K562 (cell line): ENCODE measurements at regions not wholly inside any gene's neighbourhood (a gene's known extent, or its start where the extent isn't known, plus 50 kb on each side); places are given as distances from the start of the nearest gene placed in this dataset.

Experiments used
- ATAC-seq: fragments of 200-7000 bp; cut with Tn5 transposase; 3 replicates; pipeline ENCODE4 v1.9.1; 2020; ENCODE audit warnings: moderate library complexity
- BruUV-seq: library from RNA; stranded (reverse); fragments of 400-500 nt; replicated peaks from 2 replicates; lab custom pipeline; 2021; lab: Mats Ljungman, UMichigan
- CTCF ChIA-PET: fragments of 300-600 bp; formaldehyde crosslinking; extraction: SDS; loops from one replicate; lab custom pipeline; 2021; ENCODE audit warnings: low intra/inter-chr PET ratio; lab: Yijun Ruan, JAX
- POLR2A ChIA-PET: fragments of 300-600, 350-650 bp; sonication (Branson Sonifier 250); formaldehyde crosslinking; extraction: SDS; loops from one replicate; lab custom pipeline; 2021; ENCODE audit warnings: antibody characterized with exemption, inconsistent platforms; lab: Yijun Ruan, JAX
- DNase-seq, 4 experiments: peaks; one replicate each; pipeline versions ENCODE4 v3.0.0 to v3.0.0-alpha.2; 2011 to 2018; ENCODE audit warnings: low spot score in 3 of 4, mixed read lengths in 3 of 4; ENCODE audit errors: extremely low read depth in 1 of 4
- FAIRE-seq: peaks from 2 replicates; lab custom pipeline; 2011; peaks lifted over from hg19 to GRCh38; lab: Jason Lieb, UNC
- H2AFZ ChIP-seq: 2 replicates; pipeline ENCODE4 v1.6.0; 2011; ENCODE audit warnings: low read depth, low read length, control low read depth, inconsistent platforms
- H3K27ac ChIP-seq: fragments of 200-600 bp; 3 replicates; pipeline ENCODE4 v1.8.0; 2011; ENCODE audit warnings: low read depth, mild to moderate bottlenecking, control low read depth, inconsistent platforms, low read length, moderate library complexity, mixed read lengths; ENCODE audit errors: extremely low read depth
- H3K27me3 ChIP-seq, 2 experiments: fragments of 300-600 bp in 1 of 2; 2 replicates in 1 of 2; 3 replicates in 1 of 2; pipeline versions ENCODE4 v1.6.0 to v1.8.0; 2011; ENCODE audit warnings: inconsistent platforms in 2 of 2, low read length in 2 of 2, mild to moderate bottlenecking in 1 of 2, mixed read lengths in 1 of 2, moderate library complexity in 1 of 2; ENCODE audit not compliant: control insufficient read depth in 2 of 2, insufficient read depth in 2 of 2
- H3K36me3 ChIP-seq: fragments of 300-600 bp; 3 replicates; pipeline ENCODE4 v1.8.0; 2011; ENCODE audit warnings: mild to moderate bottlenecking, low read length, inconsistent platforms; ENCODE audit not compliant: control insufficient read depth, insufficient read depth
- H3K4me1 ChIP-seq, 2 experiments: fragments of 200-600 bp in 1 of 2; replicated peaks in 1 of 2; 2 replicates in 1 of 2; 3 replicates in 1 of 2; pipeline versions ENCODE4 v1.5.1 to v1.8.0; 2011; ENCODE audit warnings: inconsistent platforms in 2 of 2, low read length in 2 of 2, mild to moderate bottlenecking in 1 of 2, mixed read lengths in 1 of 2, moderate library complexity in 1 of 2; ENCODE audit not compliant: control insufficient read depth in 2 of 2, insufficient read depth in 2 of 2
- H3K4me2 ChIP-seq: 2 replicates; pipeline ENCODE4 v1.6.1; 2011; ENCODE audit warnings: low read length, control low read depth, inconsistent platforms, mixed read lengths; ENCODE audit not compliant: insufficient read depth
- H3K4me3 ChIP-seq: fragments of 200-600 bp; sonication (generic), shearing (Covaris generic); 2 replicates; pipeline ENCODE4 v1.5.1; 2016; ENCODE audit warnings: control low read depth, inconsistent platforms
- H3K79me2 ChIP-seq: fragments of 200-600 bp; 3 replicates; pipeline ENCODE4 v1.8.0; 2011; ENCODE audit warnings: low read length, inconsistent platforms; ENCODE audit not compliant: control insufficient read depth, insufficient read depth
- H3K9ac ChIP-seq, 2 experiments: 2 replicates each; pipeline versions ENCODE4 v1.6.0 to v1.6.1; 2011; ENCODE audit warnings: low read depth in 2 of 2, low read length in 2 of 2, control low read depth in 1 of 2, inconsistent platforms in 1 of 2, mild to moderate bottlenecking in 1 of 2, mixed read lengths in 1 of 2; ENCODE audit not compliant: insufficient read depth in 1 of 2
- H3K9me1 ChIP-seq: one replicate; pipeline ENCODE4 v1.6.0; 2011; ENCODE audit warnings: inconsistent platforms, mild to moderate bottlenecking, low read length, moderate library complexity; ENCODE audit not compliant: control insufficient read depth, insufficient read depth
- H3K9me3 ChIP-seq: replicated peaks from 2 replicates; pipeline ENCODE4 v1.5.1; 2011; ENCODE audit warnings: low read depth, low read length, inconsistent platforms; ENCODE audit not compliant: control insufficient read depth, insufficient read depth
- H4K20me1 ChIP-seq: replicated peaks from 2 replicates; pipeline ENCODE4 v1.6.1; 2011; ENCODE audit warnings: low read length, inconsistent platforms, mixed read lengths; ENCODE audit not compliant: control insufficient read depth, insufficient read depth
- ATF2 ChIP-seq: sonication (generic); formaldehyde crosslinking; IDR thresholded peaks from 2 replicates; pipeline ENCODE4 v1.8.1; 2022; ENCODE audit warnings: missing genetic modification reagents
- GATAD2B ChIP-seq: fragments of 450-650 bp; IDR thresholded peaks from 2 replicates; pipeline ENCODE4 v1.6.1; 2017; ENCODE audit warnings: mild to moderate bottlenecking, borderline replicate concordance
- GTF2A2 ChIP-seq: IDR thresholded peaks from 2 replicates; pipeline ENCODE4 v1.6.1; 2016; ENCODE audit warnings: mild to moderate bottlenecking, missing genetic modification characterization, missing compliant biosample characterization
- HDAC2 ChIP-seq: fragments of 450-650 bp; IDR thresholded peaks from 2 replicates; pipeline ENCODE4 v1.6.1; 2016; ENCODE audit warnings: mild to moderate bottlenecking
- JUND ChIP-seq, 2 experiments: IDR thresholded peaks; 2 replicates in 1 of 2; 3 replicates in 1 of 2; pipeline ENCODE4 v1.6.1; 2011; ENCODE audit warnings: borderline replicate concordance in 2 of 2, low read depth in 2 of 2, low read length in 2 of 2, improper control_type of control experiment in 1 of 2, missing biosample characterization in 1 of 2, missing genetic modification characterization in 1 of 2, missing genetic modification reagents in 1 of 2
- KLF10 ChIP-seq: fragments of 250-450 bp; sonication (Bioruptor Pico); IDR thresholded peaks from 2 replicates; pipeline ENCODE4 v1.6.1; 2021; ENCODE audit warnings: matching md5 sums
- MTA3 ChIP-seq: fragments of 450-650 bp; formaldehyde crosslinking; IDR thresholded peaks from 2 replicates; pipeline ENCODE4 v1.6.1; 2017; ENCODE audit warnings: mild to moderate bottlenecking, borderline replicate concordance
- NUFIP1 ChIP-seq: fragments of 450-650 bp; IDR thresholded peaks from 2 replicates; pipeline ENCODE4 v1.6.1; 2018; ENCODE audit not compliant: partially characterized antibody
- RBM17 ChIP-seq: fragments of 200-400 bp; formaldehyde crosslinking; IDR thresholded peaks from 2 replicates; pipeline ENCODE4 v1.6.1; 2017; ENCODE audit warnings: low read depth, mild to moderate bottlenecking, low read length, borderline replicate concordance
- SAP30 ChIP-seq: fragments of 200-600 bp; sonication (generic); IDR thresholded peaks from 2 replicates; pipeline ENCODE4 v1.6.1; 2012; ENCODE audit warnings: borderline replicate concordance, low read depth, mild to moderate bottlenecking, moderate library complexity, low read length, control low read depth, inconsistent platforms; ENCODE audit not compliant: insufficient read depth, poor library complexity, severe bottlenecking
- SIN3B ChIP-seq: fragments of 450-650 bp; IDR thresholded peaks from 2 replicates; pipeline ENCODE4 v1.6.1; 2017; ENCODE audit warnings: low read depth, mild to moderate bottlenecking, moderate library complexity
- ZC3H4 ChIP-seq: sonication (generic); formaldehyde crosslinking; IDR thresholded peaks from 2 replicates; pipeline ENCODE4 v1.9.0; 2021; ENCODE audit warnings: missing genetic modification reagents, borderline replicate concordance
- ZNF12 ChIP-seq: sonication (generic); formaldehyde crosslinking; IDR thresholded peaks from 2 replicates; pipeline ENCODE4 v1.4.0; 2020; ENCODE audit warnings: mild to moderate bottlenecking, missing genetic modification reagents
- ZNF445 ChIP-seq: fragments of 250-450 bp; sonication (Bioruptor Pico); IDR thresholded peaks from 2 replicates; pipeline ENCODE4 v1.4.0; 2020; ENCODE audit warnings: low read depth, mild to moderate bottlenecking, moderate library complexity
- ZNF76 ChIP-seq: fragments of 250-450 bp; sonication (Bioruptor Pico); IDR thresholded peaks from 2 replicates; pipeline ENCODE4 v1.4.0; 2020; ENCODE audit warnings: mild to moderate bottlenecking, moderate library complexity, borderline replicate concordance
- WGBS: fragments of 100-300 bp; shearing (Covaris generic); methylation state at CpG from one replicate; pipeline ENCODE4 v1.1.6; 2016; ENCODE audit warnings: low coverage, mixed read lengths; ENCODE audit not compliant: insufficient coverage; ENCODE audit errors: missing lambda C conversion rate; 5-methylcytosine and 5-hydroxymethylcytosine counted together
- in situ Hi-C: fragments of 300-500 bp; cut with MboI; formaldehyde crosslinking; loops from 4 replicates; pipeline ENCODE4 v1.15.0; 2018; ENCODE audit warnings: inconsistent platforms, mixed read lengths
- intact Hi-C: fragments of 100-400 bp; cut with micrococcal nuclease; formaldehyde crosslinking; loops from 2 replicates; pipeline ENCODE4 v1.14.2; 2022
- TF ChIP-seq, protein P1 (sequence below): fragments of 250-450 bp; sonication (Bioruptor Pico); IDR thresholded peaks from 2 replicates; pipeline ENCODE4 v1.5.0; 2020; ENCODE audit warnings: mild to moderate bottlenecking, borderline replicate concordance
- TF ChIP-seq, protein P2 (sequence below): sonication (generic); formaldehyde crosslinking; IDR thresholded peaks from 2 replicates; pipeline ENCODE4 v1.8.0; 2022; ENCODE audit warnings: mild to moderate bottlenecking, missing genetic modification reagents

DNA sequence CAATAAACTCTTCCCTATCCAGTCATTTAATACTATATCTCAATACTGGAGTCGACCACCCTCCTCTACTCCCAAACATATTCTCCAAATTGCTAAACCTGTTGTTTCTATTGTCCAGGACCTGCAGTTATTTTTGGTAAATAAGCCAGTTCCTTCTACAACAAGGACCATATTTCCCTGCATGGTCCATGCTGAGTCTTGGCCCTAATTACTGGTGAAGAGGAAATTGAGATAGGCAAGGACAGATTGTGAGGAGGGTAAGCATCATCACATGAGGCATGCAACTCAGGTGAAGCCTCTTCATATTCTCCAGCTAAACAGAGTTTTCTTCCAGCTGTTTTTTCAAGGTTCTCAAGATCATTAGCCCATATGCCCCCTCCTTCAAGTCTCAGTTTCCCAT lies 1193.6 kb downstream of the RAPGEF2 start:
- no peak overlapping the region for H2AFZ ChIP-seq
- no peak for DNase-seq
- H3K79me2 ChIP-seq: no peaks in the 10 kb centered on the region
- H3K36me3 ChIP-seq: no peaks in the 10 kb centered on the region
- intact Hi-C loops: no loop called here
- H3K9ac ChIP-seq: no peak overlapping the region
- H3K4me1 ChIP-seq: no peaks in the 10 kb centered on the region
- 0% methylated on average over 1 of the region's 1 CpG for WGBS
- H3K27ac ChIP-seq: no peak overlapping the region
- no peaks in the 10 kb centered on the region for H3K27me3 ChIP-seq
- H3K4me2 ChIP-seq: no peak overlapping the region
- H3K9me3 ChIP-seq: no peaks in the 10 kb centered on the region
- TF ChIP-seq JUND (IDR thresholded peaks at IDR 0.05; ENCODE audit: borderline replicate concordance, low read depth, low read length): no peak
- no peak for TF ChIP-seq JUND (tag; IDR thresholded peaks at IDR 0.05; ENCODE audit: borderline replicate concordance, low read depth, low read length)
- TF ChIP-seq, protein P1, sequence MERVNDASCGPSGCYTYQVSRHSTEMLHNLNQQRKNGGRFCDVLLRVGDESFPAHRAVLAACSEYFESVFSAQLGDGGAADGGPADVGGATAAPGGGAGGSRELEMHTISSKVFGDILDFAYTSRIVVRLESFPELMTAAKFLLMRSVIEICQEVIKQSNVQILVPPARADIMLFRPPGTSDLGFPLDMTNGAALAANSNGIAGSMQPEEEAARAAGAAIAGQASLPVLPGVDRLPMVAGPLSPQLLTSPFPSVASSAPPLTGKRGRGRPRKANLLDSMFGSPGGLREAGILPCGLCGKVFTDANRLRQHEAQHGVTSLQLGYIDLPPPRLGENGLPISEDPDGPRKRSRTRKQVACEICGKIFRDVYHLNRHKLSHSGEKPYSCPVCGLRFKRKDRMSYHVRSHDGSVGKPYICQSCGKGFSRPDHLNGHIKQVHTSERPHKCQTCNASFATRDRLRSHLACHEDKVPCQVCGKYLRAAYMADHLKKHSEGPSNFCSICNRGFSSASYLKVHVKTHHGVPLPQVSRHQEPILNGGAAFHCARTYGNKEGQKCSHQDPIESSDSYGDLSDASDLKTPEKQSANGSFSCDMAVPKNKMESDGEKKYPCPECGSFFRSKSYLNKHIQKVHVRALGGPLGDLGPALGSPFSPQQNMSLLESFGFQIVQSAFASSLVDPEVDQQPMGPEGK (CRISPR knock-in tag): no peak
- TF ChIP-seq ATF2 (CRISPR knock-in tag): no peak
- TF ChIP-seq GTF2A2 (tag): no peak
- no peak for TF ChIP-seq MTA3
- TF ChIP-seq NUFIP1: no peak
- TF ChIP-seq SAP30: no peak
- TF ChIP-seq, protein P2, sequence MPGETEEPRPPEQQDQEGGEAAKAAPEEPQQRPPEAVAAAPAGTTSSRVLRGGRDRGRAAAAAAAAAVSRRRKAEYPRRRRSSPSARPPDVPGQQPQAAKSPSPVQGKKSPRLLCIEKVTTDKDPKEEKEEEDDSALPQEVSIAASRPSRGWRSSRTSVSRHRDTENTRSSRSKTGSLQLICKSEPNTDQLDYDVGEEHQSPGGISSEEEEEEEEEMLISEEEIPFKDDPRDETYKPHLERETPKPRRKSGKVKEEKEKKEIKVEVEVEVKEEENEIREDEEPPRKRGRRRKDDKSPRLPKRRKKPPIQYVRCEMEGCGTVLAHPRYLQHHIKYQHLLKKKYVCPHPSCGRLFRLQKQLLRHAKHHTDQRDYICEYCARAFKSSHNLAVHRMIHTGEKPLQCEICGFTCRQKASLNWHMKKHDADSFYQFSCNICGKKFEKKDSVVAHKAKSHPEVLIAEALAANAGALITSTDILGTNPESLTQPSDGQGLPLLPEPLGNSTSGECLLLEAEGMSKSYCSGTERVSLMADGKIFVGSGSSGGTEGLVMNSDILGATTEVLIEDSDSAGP (CRISPR knock-in tag): no peak
- no peak for TF ChIP-seq RBM17
- no peak for TF ChIP-seq KLF10
- no peak for TF ChIP-seq ZNF76 (CRISPR knock-in tag)
- TF ChIP-seq HDAC2: no peak
- no peak for TF ChIP-seq ZC3H4 (CRISPR knock-in tag)
- no peak for TF ChIP-seq ZNF12 (CRISPR knock-in tag)
- TF ChIP-seq GATAD2B: no peak
- TF ChIP-seq SIN3B: no peak
- no peak for TF ChIP-seq ZNF445 (CRISPR knock-in tag)
- no peak overlapping the region for H3K4me3 ChIP-seq
- no peak for FAIRE-seq
- H3K9me1 ChIP-seq: no peaks in the 10 kb centered on the region
- in situ Hi-C loops: no loop called here
- ATAC-seq: no peak
- POLR2A ChIA-PET: no interaction called here
- no peaks in the 10 kb centered on the region for H4K20me1 ChIP-seq
- CTCF ChIA-PET: no interaction called here
- no TSS peak for BruUV-seq
